GM06990 (cell line): ENCODE measurements at regions not wholly inside any gene's neighbourhood (a gene's known extent, or its start where the extent isn't known, plus 50 kb on each side); places are given as distances from the start of the nearest gene placed in this dataset.

Source experiments
- DNase-seq: peaks from one replicate; pipeline ENCODE4 v3.0.0-alpha.2; 2011; ENCODE audit not compliant: insufficient read length; ENCODE audit errors: extremely low read depth
- H3K27me3 ChIP-seq: replicated peaks from 2 replicates; pipeline ENCODE4 v1.6.0; 2011; ENCODE audit warnings: low read length; ENCODE audit not compliant: control insufficient read depth, insufficient read depth
- H3K36me3 ChIP-seq: 2 replicates; pipeline ENCODE4 v1.5.1; 2011; ENCODE audit warnings: low read length; ENCODE audit not compliant: control insufficient read depth, insufficient read depth
- H3K4me3 ChIP-seq: replicated peaks from 2 replicates; pipeline ENCODE4 v1.5.1; 2011; ENCODE audit warnings: low read depth, mild to moderate bottlenecking, control low read depth, low read length
- TF ChIP-seq, protein P1 (sequence below): IDR thresholded peaks from 2 replicates; pipeline ENCODE4 v1.5.1; 2011; ENCODE audit warnings: low read length, control low read depth, mild to moderate bottlenecking, inconsistent platforms; ENCODE audit not compliant: insufficient read depth, poor library complexity, severe bottlenecking

- DNase-seq = no peak
- H3K36me3 ChIP-seq = no peaks in the 10 kb centered on the region
- TF ChIP-seq, protein P1, sequence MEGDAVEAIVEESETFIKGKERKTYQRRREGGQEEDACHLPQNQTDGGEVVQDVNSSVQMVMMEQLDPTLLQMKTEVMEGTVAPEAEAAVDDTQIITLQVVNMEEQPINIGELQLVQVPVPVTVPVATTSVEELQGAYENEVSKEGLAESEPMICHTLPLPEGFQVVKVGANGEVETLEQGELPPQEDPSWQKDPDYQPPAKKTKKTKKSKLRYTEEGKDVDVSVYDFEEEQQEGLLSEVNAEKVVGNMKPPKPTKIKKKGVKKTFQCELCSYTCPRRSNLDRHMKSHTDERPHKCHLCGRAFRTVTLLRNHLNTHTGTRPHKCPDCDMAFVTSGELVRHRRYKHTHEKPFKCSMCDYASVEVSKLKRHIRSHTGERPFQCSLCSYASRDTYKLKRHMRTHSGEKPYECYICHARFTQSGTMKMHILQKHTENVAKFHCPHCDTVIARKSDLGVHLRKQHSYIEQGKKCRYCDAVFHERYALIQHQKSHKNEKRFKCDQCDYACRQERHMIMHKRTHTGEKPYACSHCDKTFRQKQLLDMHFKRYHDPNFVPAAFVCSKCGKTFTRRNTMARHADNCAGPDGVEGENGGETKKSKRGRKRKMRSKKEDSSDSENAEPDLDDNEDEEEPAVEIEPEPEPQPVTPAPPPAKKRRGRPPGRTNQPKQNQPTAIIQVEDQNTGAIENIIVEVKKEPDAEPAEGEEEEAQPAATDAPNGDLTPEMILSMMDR = no peak
- peaks cover 1% of the 10 kb centered on the region; the same call in 1 of the 2 replicates for H3K27me3 ChIP-seq
- H3K4me3 ChIP-seq = no peak overlapping the region
Observed at GRCh38 chr9:89802781-89803355, 198.1 kb downstream of the GADD45G start.

GRCh38 chr9:89803403-89803802 lies 198.6 kb downstream of the GADD45G start:
- TF ChIP-seq, protein P1 = no peak
- H3K4me3 ChIP-seq = no peak overlapping the region
- no peaks in the 10 kb centered on the region for H3K36me3 ChIP-seq
- H3K27me3 ChIP-seq = peaks cover 1% of the 10 kb centered on the region; the same call in 1 of the 2 replicates
- DNase-seq = no peak

DNA sequence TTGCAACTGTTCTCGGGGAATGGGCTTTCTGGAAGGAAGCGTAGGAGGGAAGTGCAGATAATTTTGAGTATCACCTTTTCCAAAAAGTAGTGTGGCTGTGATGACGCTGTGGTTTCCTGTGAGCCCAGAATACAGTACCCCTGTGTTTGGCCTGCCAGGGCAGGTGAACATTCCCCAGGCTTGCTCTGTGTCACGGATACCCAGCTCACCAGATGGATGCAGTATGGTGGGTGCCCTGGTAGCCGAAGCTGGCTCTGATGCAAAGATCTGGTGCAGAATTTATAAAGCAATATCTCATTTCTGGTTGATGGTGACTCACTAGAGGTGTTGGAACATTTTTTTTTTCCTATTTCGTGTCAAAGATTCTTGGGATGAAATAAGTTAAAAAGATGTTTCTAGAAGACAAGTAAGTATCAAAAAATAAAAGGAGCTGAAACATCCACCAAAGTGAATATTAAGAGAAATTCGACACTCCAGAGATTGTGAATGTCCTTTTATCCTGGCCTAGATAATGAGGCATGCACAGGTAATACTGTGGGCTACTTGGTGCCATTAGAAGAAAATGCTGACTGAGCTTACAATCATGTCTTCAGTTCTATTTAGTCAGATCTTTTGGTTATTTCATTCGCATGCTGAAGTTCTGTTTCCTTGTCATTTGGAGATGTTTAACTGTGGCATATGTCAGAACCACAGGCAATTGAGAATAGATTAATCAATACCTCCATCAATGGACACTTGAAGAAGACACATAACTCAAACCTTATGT lies 200.1 kb downstream of the GADD45G start:
- no peak for DNase-seq
- Histone ChIP-seq H3K36me3 (no peaks in the 10 kb centered on the region), H3K4me3 (no peak overlapping the region), H3K27me3 (no peaks in the 10 kb centered on the region)
- TF ChIP-seq, protein P1 = no peak

GRCh38 chr9:89805571-89806292 lies 200.9 kb downstream of the GADD45G start:
- no peaks in the 10 kb centered on the region for H3K27me3 ChIP-seq

DNA sequence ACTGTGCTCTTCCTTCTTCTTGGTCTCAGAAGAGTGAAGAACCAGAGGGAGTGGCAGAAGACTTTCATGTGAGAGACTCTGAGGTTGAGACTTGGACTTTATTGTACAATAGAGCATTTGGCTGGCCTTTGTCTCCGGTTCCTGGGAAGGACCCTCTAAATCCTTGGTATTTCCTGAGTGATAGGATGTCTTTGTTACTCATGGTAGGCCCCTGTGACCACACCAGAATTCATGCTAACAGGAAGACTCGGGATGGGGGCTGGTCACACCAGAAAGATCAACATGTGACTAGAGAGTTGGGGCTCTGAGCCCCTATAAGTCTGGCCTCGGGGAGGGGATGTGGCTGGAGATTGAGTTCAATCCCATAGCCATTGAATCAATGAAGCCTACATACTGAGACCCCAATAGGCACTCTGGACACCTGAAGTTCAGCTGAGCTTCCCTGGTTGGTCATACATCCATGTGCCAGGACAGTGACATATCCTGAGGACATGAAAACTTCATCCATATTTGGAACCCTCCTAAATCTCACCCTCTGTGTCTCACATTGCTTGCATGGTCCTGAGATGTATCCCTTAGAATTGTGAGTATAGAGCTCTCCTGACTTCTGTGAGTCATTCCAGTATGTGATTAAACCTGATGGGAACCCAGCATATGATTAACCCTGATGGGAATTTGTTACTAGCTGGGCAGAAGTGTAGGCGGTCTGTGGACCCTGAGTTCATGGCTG lies 201.7 kb downstream of the GADD45G start:
- H3K4me3 ChIP-seq = no peak overlapping the region
- TF ChIP-seq, protein P1 = no peak

More at GRCh38 chr9:89805571-89806292, 200.9 kb downstream of the GADD45G start:
- no peak overlapping the region for H3K4me3 ChIP-seq
- no peak for DNase-seq
- H3K36me3 ChIP-seq = no peaks in the 10 kb centered on the region
- TF ChIP-seq, protein P1 = no peak

More for the DNA sequence above, 201.7 kb downstream of the GADD45G start:
- Histone ChIP-seq H3K27me3 (no peaks in the 10 kb centered on the region), H3K36me3 (no peaks in the 10 kb centered on the region)
- no peak for DNase-seq
